SK-N-SH (cell line): ENCODE measurements at regions not wholly inside any gene's neighbourhood (a gene's known extent, or its start where the extent isn't known, plus 50 kb on each side); places are given as distances from the start of the nearest gene placed in this dataset.

ENCODE experiments used
- EZH2phosphoT487 ChIP-seq: fragments of 200-600 bp; sonication (generic); IDR thresholded peaks from 2 replicates; pipeline ENCODE4 v1.6.1; 2017; ENCODE audit warnings: low read depth, mixed run types, mild to moderate bottlenecking, antibody characterized with exemption, moderate library complexity, borderline replicate concordance
- FOXJ3 ChIP-seq: sonication (generic); formaldehyde crosslinking; IDR thresholded peaks from 2 replicates; pipeline ENCODE4 v1.5.1; 2020; ENCODE audit warnings: mild to moderate bottlenecking, missing genetic modification reagents
- GATA2 ChIP-seq: sonication (generic); formaldehyde crosslinking; IDR thresholded peaks from 2 replicates; pipeline ENCODE4 v1.5.0; 2020; ENCODE audit warnings: mild to moderate bottlenecking, missing genetic modification reagents
- POLR2AphosphoS5 ChIP-seq: IDR thresholded peaks from 2 replicates; pipeline ENCODE4 v1.6.1; 2012; ENCODE audit warnings: low read depth, low read length
- RAD21 ChIP-seq: IDR thresholded peaks from 2 replicates; pipeline ENCODE4 v1.6.1; 2012; ENCODE audit warnings: mild to moderate bottlenecking, low read length
- RCOR1 ChIP-seq: fragments of 150-350 bp; IDR thresholded peaks from 2 replicates; pipeline ENCODE4 v1.6.1; 2017; ENCODE audit warnings: antibody characterized with exemption, low read length
- RFX5 ChIP-seq: IDR thresholded peaks from 2 replicates; pipeline ENCODE4 v1.6.1; 2012; ENCODE audit warnings: mild to moderate bottlenecking, improper control_type of control experiment, low read length
- SMC3 ChIP-seq: IDR thresholded peaks from 2 replicates; pipeline ENCODE4 v1.6.1; 2012; ENCODE audit warnings: low read depth, low read length, improper control_type of control experiment
- TAF1 ChIP-seq: IDR thresholded peaks from 2 replicates; pipeline ENCODE4 v1.6.1; 2012; ENCODE audit warnings: low read depth, mild to moderate bottlenecking, low read length, moderate library complexity, borderline replicate concordance
- TEAD4 ChIP-seq: IDR thresholded peaks from 2 replicates; pipeline ENCODE4 v1.4.0; 2012; ENCODE audit warnings: mild to moderate bottlenecking, borderline replicate concordance; ENCODE audit not compliant: insufficient read depth
- TF ChIP-seq, protein P1 (sequence below): fragments of 200-600 bp; sonication (generic); IDR thresholded peaks from 2 replicates; pipeline ENCODE4 v1.6.1; 2017; ENCODE audit warnings: antibody characterized with exemption, mild to moderate bottlenecking, moderate library complexity
- TF ChIP-seq, protein P2 (sequence below): fragments of 150-350 bp; IDR thresholded peaks from 2 replicates; pipeline ENCODE4 v1.6.1; 2017; ENCODE audit warnings: antibody characterized with exemption, low read length, low read depth, borderline replicate concordance
- TF ChIP-seq, protein P3 (sequence below): IDR thresholded peaks from 2 replicates; pipeline ENCODE4 v1.4.0; 2012; ENCODE audit warnings: low read depth, borderline replicate concordance
- TF ChIP-seq, protein P4 (sequence below): IDR thresholded peaks from 2 replicates; pipeline ENCODE4 v1.6.1; 2012; ENCODE audit warnings: mild to moderate bottlenecking, low read depth, low read length, moderate library complexity

DNA sequence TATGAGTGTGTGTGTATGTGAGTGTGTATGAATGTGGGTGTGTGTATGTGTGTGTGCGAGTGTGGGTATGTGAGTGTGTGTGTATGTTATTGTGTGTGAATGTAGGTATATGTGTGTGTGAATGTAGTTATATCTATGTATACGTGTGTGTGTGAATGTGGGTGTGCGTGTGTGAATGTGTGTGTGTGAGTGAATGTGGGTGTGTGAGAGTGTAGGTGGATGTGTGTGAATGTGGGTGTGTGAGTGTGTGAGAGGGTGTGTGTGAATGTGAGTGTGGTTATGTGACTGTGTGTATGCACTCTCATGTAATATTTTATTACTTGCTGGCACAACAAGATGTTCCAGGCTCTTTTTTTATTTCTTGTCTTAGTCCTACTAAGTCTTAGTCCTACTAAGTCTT is 513.4 kb upstream of the B3GAT1 start:
- TF ChIP-seq, protein P1, sequence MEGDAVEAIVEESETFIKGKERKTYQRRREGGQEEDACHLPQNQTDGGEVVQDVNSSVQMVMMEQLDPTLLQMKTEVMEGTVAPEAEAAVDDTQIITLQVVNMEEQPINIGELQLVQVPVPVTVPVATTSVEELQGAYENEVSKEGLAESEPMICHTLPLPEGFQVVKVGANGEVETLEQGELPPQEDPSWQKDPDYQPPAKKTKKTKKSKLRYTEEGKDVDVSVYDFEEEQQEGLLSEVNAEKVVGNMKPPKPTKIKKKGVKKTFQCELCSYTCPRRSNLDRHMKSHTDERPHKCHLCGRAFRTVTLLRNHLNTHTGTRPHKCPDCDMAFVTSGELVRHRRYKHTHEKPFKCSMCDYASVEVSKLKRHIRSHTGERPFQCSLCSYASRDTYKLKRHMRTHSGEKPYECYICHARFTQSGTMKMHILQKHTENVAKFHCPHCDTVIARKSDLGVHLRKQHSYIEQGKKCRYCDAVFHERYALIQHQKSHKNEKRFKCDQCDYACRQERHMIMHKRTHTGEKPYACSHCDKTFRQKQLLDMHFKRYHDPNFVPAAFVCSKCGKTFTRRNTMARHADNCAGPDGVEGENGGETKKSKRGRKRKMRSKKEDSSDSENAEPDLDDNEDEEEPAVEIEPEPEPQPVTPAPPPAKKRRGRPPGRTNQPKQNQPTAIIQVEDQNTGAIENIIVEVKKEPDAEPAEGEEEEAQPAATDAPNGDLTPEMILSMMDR: no peak
- TF ChIP-seq SMC3: no peak
- no peak for TF ChIP-seq EZH2phosphoT487
- TF ChIP-seq, protein P2, sequence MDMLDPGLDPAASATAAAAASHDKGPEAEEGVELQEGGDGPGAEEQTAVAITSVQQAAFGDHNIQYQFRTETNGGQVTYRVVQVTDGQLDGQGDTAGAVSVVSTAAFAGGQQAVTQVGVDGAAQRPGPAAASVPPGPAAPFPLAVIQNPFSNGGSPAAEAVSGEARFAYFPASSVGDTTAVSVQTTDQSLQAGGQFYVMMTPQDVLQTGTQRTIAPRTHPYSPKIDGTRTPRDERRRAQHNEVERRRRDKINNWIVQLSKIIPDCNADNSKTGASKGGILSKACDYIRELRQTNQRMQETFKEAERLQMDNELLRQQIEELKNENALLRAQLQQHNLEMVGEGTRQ: no peak
- no peak for TF ChIP-seq RFX5
- TF ChIP-seq POLR2AphosphoS5: no peak
- no peak for TF ChIP-seq RAD21
- no peak for TF ChIP-seq TEAD4
- TF ChIP-seq RCOR1: no peak
- TF ChIP-seq, protein P3, sequence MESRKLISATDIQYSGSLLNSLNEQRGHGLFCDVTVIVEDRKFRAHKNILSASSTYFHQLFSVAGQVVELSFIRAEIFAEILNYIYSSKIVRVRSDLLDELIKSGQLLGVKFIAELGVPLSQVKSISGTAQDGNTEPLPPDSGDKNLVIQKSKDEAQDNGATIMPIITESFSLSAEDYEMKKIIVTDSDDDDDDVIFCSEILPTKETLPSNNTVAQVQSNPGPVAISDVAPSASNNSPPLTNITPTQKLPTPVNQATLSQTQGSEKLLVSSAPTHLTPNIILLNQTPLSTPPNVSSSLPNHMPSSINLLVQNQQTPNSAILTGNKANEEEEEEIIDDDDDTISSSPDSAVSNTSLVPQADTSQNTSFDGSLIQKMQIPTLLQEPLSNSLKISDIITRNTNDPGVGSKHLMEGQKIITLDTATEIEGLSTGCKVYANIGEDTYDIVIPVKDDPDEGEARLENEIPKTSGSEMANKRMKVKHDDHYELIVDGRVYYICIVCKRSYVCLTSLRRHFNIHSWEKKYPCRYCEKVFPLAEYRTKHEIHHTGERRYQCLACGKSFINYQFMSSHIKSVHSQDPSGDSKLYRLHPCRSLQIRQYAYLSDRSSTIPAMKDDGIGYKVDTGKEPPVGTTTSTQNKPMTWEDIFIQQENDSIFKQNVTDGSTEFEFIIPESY: no peak
- no peak for TF ChIP-seq GATA2
- TF ChIP-seq, protein P4, sequence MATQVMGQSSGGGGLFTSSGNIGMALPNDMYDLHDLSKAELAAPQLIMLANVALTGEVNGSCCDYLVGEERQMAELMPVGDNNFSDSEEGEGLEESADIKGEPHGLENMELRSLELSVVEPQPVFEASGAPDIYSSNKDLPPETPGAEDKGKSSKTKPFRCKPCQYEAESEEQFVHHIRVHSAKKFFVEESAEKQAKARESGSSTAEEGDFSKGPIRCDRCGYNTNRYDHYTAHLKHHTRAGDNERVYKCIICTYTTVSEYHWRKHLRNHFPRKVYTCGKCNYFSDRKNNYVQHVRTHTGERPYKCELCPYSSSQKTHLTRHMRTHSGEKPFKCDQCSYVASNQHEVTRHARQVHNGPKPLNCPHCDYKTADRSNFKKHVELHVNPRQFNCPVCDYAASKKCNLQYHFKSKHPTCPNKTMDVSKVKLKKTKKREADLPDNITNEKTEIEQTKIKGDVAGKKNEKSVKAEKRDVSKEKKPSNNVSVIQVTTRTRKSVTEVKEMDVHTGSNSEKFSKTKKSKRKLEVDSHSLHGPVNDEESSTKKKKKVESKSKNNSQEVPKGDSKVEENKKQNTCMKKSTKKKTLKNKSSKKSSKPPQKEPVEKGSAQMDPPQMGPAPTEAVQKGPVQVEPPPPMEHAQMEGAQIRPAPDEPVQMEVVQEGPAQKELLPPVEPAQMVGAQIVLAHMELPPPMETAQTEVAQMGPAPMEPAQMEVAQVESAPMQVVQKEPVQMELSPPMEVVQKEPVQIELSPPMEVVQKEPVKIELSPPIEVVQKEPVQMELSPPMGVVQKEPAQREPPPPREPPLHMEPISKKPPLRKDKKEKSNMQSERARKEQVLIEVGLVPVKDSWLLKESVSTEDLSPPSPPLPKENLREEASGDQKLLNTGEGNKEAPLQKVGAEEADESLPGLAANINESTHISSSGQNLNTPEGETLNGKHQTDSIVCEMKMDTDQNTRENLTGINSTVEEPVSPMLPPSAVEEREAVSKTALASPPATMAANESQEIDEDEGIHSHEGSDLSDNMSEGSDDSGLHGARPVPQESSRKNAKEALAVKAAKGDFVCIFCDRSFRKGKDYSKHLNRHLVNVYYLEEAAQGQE: no peak
- TF ChIP-seq FOXJ3: no peak
- no peak for TF ChIP-seq TAF1
